ENCODE measurements at regions not wholly inside any gene's neighbourhood (a gene's known extent, or its start where the extent isn't known, plus 50 kb on each side); places are given as distances from the start of the nearest gene placed in this dataset.

DNA sequence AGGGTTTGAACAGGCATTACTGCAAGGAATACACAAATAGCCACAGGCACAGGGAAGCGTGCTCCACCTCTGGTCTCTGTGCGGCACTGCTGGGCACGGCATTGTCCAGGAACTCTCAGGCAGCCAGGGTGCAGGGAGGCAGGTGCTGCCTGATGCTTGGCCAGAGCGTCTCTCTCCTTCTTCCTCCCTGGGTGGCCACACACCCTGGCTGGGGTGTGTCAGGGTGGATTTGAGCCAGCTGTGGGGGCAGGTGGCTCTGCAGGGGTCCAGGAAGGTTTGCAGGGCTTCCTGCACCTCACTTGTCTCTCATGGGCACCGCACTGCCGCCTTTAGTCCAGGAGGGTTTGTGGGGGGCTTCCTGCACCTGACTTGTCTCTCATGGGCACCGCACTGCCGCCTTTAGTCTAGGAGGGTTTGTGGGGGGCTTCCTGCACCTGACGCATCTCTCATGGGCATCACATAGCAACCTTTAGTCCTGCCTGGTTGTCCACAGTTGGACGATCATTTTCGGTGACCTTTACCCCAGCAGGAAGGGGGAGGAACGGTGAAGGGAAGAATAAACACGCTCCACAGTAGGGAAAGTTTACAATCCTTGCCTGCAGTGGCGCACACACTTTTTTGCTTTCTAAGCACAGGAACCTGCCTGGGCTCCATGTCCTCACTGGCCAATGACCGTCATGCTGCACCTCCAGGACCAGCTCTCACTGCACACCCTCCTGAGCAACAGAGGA is 332.9 kb downstream of the EIPR1 start:
- Histone ChIP-seq H4K5ac (ENCODE audit: insufficient read length, low read depth, low read length) (no peak overlapping the region), H3K9ac (replicated peaks in 1 of 4; ENCODE audit: extremely low read depth in 1 of 4, low read depth in 3 of 4, low read length in 3 of 4) (no peak overlapping the region), H2AK5ac (ENCODE audit: low read depth, low read length) (no peak overlapping the region), H3K23ac (ENCODE audit: insufficient read length) (no peak overlapping the region), H3K9me3 (ENCODE audit: insufficient read depth in 2 of 2, low read depth in 1 of 2, low read length in 1 of 2) (peaks cover 2 to 10% of the 10 kb centered on the region in 2 experiments; a peak in 2 of 4 replicates), H3K27ac (ENCODE audit: low read depth, low read length) (no peak overlapping the region), H3K18ac (ENCODE audit: extremely low read depth, low read length) (no peak overlapping the region), H3K4me2 (ENCODE audit: insufficient read depth in 1 of 2, low read depth in 2 of 2, low read length in 2 of 2) (no peak overlapping the region), H2BK20ac (ENCODE audit: low read length) (no peak overlapping the region), H3K79me2 (ENCODE audit: control insufficient read depth in 1 of 2, insufficient read depth in 2 of 2, low read length in 2 of 2) (no peaks in the 10 kb centered on the region), H3K4me3 (ENCODE audit: extremely low read depth in 1 of 4, insufficient read depth in 2 of 4, low read depth in 3 of 4, low read length in 4 of 4) (no peak overlapping the region), H2BK5ac (ENCODE audit: low read depth, low read length) (no peak overlapping the region), H4K20me1 (replicated peaks in 1 of 2; ENCODE audit: control insufficient read depth in 1 of 2, insufficient read depth in 2 of 2, low read length in 2 of 2) (peaks cover 0 to 10% of the 10 kb centered on the region in 2 experiments), H3K14ac (ENCODE audit: insufficient read length) (no peak overlapping the region), H2AFZ (ENCODE audit: low read length) (no peak overlapping the region), H3K56ac (replicated peaks; ENCODE audit: insufficient read length, low read depth, low read length) (no peak overlapping the region), H3K23me2 (ENCODE audit: low read depth, low read length) (peaks cover 11% of the 10 kb centered on the region), H4K91ac (replicated peaks; ENCODE audit: insufficient read length, low read length) (no peak overlapping the region), H3K27me3 (replicated peaks in 1 of 4; ENCODE audit: control insufficient read depth in 3 of 4, extremely low read depth in 1 of 4, insufficient read depth in 3 of 4, low read length in 3 of 4) (no peaks in the 10 kb centered on the region), H2BK15ac (ENCODE audit: low read length) (no peak overlapping the region), H2BK12ac (ENCODE audit: low read depth, low read length) (no peak overlapping the region), H4K8ac (ENCODE audit: extremely low read depth, insufficient read depth, low read length) (no peak overlapping the region; the same call in 1 of the 2 replicates), H2BK120ac (replicated peaks; ENCODE audit: low read depth, low read length) (no peak overlapping the region), H3K4ac (replicated peaks; ENCODE audit: insufficient read length, low read depth, low read length) (no peak overlapping the region), H3K4me1 (replicated peaks in 1 of 4; ENCODE audit: control insufficient read depth in 3 of 4, insufficient read depth in 4 of 4, low read length in 3 of 4) (no peaks in the 10 kb centered on the region), H3K36me3 (ENCODE audit: control insufficient read depth in 2 of 4, insufficient read depth in 4 of 4, low read length in 3 of 4) (no peaks in the 10 kb centered on the region; a peak in 1 of 8 replicates), H3K79me1 (ENCODE audit: low read depth, low read length) (peaks cover 2% of the 10 kb centered on the region; the same call in 1 of the 2 replicates)
- ChIA-PET CTCF (ENCODE audit: partially characterized antibody) (interaction anchor here (1.1 kb wide), 1 partner anchor 12 kb away, joined by 3 read pairs; no protein-coding TSS in a partner anchor), POLR2A (ENCODE audit: partially characterized antibody) (no interaction called here)
- no peak for TF ChIP-seq TAF7 (optimal IDR thresholded peaks at IDR 0.05; ENCODE audit: borderline replicate concordance, low read depth, low read length)
- DNase-seq (ENCODE audit: low read depth in 1 of 2, low spot score in 2 of 2) (no peak), FAIRE-seq (no peak)
- 88% methylated on average over 14 of the region's 15 CpGs; no CpG with 5 or more reads in 1 of the 2 experiments for WGBS, 2 experiments (ENCODE audit: extremely low coverage in 1 of 2, insufficient coverage in 1 of 2, insufficient read length in 1 of 2, insufficient replicate concordance in 2 of 2, low coverage in 1 of 2, low lambda C conversion rate in 2 of 2, missing lambda C conversion rate in 1 of 2)

Measured in H1 (cell line).